Progenitor cell of endocrine pancreas (in vitro differentiated cells): ENCODE measurements at regions not wholly inside any gene's neighbourhood (a gene's known extent, or its start where the extent isn't known, plus 50 kb on each side); places are given as distances from the start of the nearest gene placed in this dataset.
"Not testable (repeated sequence)": the region's sequence is repeated elsewhere in the genome, so short reads cannot be mapped to it uniquely, and the experiment has no call there.

Experiments used
- DNase-seq: peaks from one replicate; pipeline ENCODE4 v3.0.0; 2021; ENCODE audit warnings: low spot score; ENCODE audit not compliant: unreplicated experiment
- H3K27ac Mint-ChIP-seq: 2 replicates; pipeline ENCODE4 v1.8.0; 2021; ENCODE audit warnings: mild to moderate bottlenecking, moderate library complexity, mixed read lengths
- H3K27me3 Mint-ChIP-seq: 2 replicates; pipeline ENCODE4 v1.8.0; 2021; ENCODE audit warnings: mixed read lengths
- H3K36me3 Mint-ChIP-seq: 2 replicates; pipeline ENCODE4 v1.8.0; 2022; ENCODE audit warnings: mixed read lengths; ENCODE audit not compliant: insufficient read depth
- H3K4me1 Mint-ChIP-seq: 2 replicates; pipeline ENCODE4 v1.8.0; 2021; ENCODE audit warnings: low read depth, mixed read lengths
- H3K4me3 Mint-ChIP-seq: 2 replicates; pipeline ENCODE4 v1.8.0; 2021; ENCODE audit warnings: low read depth, mild to moderate bottlenecking, moderate library complexity, mixed read lengths
- H3K9me3 Mint-ChIP-seq: 2 replicates; pipeline ENCODE4 v1.8.0; 2021; ENCODE audit warnings: low read depth, mixed read lengths
- TF ChIP-seq, protein P1 (sequence below): fragments of 200-600 bp; sonication (generic); IDR thresholded peaks from one replicate; pipeline ENCODE4 v1.5.0; 2021; ENCODE audit warnings: antibody characterized with exemption, mild to moderate bottlenecking; ENCODE audit not compliant: unreplicated experiment

DNA sequence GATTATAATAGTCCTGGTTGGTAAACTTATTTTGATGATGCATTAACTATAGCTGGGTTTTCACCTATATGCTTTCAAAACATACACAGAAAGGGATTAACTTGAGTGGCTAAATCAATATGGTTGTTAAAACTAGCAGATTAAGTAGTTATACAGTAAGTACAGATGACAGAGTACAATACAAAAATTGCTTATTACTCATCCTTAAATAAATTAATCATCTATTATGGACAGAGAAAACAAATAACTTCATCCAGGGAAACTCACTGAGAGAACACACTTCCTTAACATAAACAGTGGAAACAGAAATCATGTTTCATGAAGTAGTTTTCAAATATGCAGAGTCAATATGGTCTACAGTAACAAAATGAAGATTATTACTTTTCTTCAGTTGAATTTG is 133.4 kb downstream of the AREG start:
- peaks cover 10% of the 10 kb centered on the region for H3K4me1 Mint-ChIP-seq
- TF ChIP-seq, protein P1, sequence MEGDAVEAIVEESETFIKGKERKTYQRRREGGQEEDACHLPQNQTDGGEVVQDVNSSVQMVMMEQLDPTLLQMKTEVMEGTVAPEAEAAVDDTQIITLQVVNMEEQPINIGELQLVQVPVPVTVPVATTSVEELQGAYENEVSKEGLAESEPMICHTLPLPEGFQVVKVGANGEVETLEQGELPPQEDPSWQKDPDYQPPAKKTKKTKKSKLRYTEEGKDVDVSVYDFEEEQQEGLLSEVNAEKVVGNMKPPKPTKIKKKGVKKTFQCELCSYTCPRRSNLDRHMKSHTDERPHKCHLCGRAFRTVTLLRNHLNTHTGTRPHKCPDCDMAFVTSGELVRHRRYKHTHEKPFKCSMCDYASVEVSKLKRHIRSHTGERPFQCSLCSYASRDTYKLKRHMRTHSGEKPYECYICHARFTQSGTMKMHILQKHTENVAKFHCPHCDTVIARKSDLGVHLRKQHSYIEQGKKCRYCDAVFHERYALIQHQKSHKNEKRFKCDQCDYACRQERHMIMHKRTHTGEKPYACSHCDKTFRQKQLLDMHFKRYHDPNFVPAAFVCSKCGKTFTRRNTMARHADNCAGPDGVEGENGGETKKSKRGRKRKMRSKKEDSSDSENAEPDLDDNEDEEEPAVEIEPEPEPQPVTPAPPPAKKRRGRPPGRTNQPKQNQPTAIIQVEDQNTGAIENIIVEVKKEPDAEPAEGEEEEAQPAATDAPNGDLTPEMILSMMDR, result no peak
- no peaks in the 10 kb centered on the region for H3K9me3 Mint-ChIP-seq
- H3K27me3 Mint-ChIP-seq, result peaks cover 10% of the 10 kb centered on the region
- no peak overlapping the region for H3K4me3 Mint-ChIP-seq
- H3K36me3 Mint-ChIP-seq, result no peaks in the 10 kb centered on the region
- H3K27ac Mint-ChIP-seq, result no peak overlapping the region
- DNase-seq, result no peak

DNA sequence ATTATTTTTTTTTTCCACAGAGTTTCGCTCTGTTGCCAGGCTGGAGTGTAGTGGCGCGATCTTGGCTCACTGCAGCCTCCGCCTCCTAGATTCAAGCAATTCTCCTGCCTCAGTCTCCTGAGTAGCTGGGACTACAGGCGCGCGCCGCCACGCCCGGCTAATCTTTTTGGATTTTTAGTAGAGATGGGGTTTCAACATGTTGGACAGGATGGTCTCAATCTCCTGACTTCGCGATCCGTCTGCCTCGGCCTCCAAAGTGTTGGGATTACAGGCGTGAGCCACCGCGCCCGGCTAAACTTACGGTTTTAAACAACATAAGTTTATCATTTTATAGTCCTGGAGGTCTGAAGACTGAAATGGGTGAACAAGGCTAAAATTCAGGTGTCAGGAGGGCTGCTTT is 133.9 kb downstream of the AREG start:
- H3K4me3 Mint-ChIP-seq, H3K27ac Mint-ChIP-seq, H3K36me3 Mint-ChIP-seq, H3K4me1 Mint-ChIP-seq, H3K9me3 Mint-ChIP-seq, H3K27me3 Mint-ChIP-seq, DNase-seq: not testable (repeated sequence)

DNA sequence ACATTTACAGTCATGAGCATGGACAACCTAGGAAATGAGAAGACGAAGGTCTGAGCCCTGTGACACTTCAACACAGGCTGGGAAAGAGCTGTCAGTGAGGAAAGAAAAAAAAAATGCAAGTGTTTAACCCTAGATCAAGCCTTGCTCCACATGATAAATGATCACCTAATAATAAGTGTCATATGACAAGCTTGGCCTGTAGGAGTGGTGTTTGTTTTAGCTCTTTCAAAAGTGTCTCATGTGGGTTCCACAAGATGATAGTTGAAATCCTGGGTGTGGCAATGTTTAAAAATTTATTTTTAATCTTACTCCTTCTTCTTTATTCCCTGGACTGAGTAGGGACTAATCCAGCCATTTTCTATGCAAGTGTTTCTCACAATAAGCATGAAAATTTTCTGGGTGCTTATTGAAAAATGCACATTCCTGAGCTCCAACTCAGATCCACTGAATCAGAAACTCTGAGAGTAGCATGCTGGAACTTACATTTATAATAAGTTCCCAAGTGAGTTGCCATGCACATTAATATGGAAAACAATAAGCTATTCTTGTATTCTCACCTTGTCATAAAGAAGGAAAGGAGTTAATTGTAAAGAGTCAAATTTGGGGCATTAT is 138.3 kb downstream of the AREG start:
- Mint-ChIP-seq H3K27ac (no peak overlapping the region), H3K4me3 (no peak overlapping the region), H3K36me3 (no peaks in the 10 kb centered on the region), H3K27me3 (peaks cover 7% of the 10 kb centered on the region), H3K9me3 (no peaks in the 10 kb centered on the region), H3K4me1 (no peaks in the 10 kb centered on the region)
- no peak for DNase-seq
- TF ChIP-seq, protein P1, result no peak

DNA sequence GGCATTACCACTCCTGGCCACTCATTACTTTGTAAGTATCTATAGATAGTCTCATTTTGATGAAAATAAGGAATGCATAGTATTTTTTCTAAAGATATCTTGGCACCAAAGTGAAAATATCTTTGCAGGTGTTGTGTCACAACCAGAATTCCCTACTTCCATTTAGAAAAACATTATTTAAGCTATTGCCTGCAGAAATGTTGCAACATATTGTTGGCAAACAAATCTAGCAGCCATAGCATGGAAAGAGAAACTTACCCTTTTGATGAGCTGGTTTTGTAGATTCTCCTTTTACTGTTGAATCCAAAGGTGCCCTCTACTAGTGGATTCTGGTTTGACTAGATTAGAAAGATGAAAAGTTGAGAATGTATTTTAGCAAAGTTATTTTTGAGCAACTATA is 138.8 kb downstream of the AREG start:
- Mint-ChIP-seq H3K4me1 (no peaks in the 10 kb centered on the region), H3K9me3 (no peaks in the 10 kb centered on the region), H3K27me3 (peaks cover 7% of the 10 kb centered on the region), H3K27ac (no peak overlapping the region), H3K36me3 (no peaks in the 10 kb centered on the region), H3K4me3 (no peak overlapping the region)
- TF ChIP-seq, protein P1, result no peak
- DNase-seq, result no peak

DNA sequence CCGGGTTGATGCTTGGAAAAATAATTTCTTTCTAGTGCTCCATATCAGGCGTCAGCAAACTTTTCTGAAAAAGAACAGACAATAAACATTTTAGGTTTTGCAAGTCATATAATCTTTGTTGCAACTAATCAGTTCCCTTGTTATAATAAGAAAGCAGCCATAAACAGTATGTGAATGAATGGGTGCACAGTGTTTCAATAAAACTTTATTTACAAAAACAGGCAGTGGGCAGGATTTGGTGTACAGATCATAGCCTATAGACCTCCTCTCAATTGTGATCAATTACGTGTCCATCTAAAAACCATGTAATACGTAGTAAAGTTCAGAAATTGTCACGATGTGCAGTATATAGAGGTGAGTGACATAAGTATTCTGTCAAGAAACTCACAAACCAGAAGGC is 143.4 kb downstream of the AREG start:
- H3K36me3 Mint-ChIP-seq, result no peaks in the 10 kb centered on the region

DNA sequence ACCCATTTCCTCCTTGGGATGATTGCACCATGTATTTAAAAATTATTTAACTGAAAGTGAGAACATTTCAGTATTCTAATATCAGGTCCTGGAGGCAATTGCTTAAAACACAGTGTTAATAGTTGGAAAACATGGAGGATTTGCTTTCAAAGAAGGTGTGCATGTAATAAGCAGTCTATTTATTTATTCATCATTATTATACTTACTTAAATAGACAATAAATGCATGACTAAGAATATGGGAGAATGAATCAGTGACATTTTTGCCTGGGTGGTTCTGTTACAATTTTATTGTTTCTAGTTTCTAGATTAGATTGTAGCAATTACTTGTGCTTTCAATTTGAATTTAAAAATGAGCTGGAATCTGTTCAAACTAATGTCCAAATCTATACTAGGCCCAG is 145.5 kb downstream of the AREG start:
- H3K27me3 Mint-ChIP-seq, result peaks cover 5% of the 10 kb centered on the region
- H3K36me3 Mint-ChIP-seq, result no peaks in the 10 kb centered on the region
- TF ChIP-seq, protein P1, result no peak
- no peak for DNase-seq
- H3K4me1 Mint-ChIP-seq, result no peaks in the 10 kb centered on the region
- H3K27ac Mint-ChIP-seq, result no peak overlapping the region
- H3K4me3 Mint-ChIP-seq, result no peak overlapping the region
- H3K9me3 Mint-ChIP-seq, result no peaks in the 10 kb centered on the region

More for the DNA sequence above, 143.4 kb downstream of the AREG start:
- H3K4me1 Mint-ChIP-seq, result no peaks in the 10 kb centered on the region
- TF ChIP-seq, protein P1, result no peak
- H3K4me3 Mint-ChIP-seq, result no peak overlapping the region
- peaks cover 5% of the 10 kb centered on the region for H3K27me3 Mint-ChIP-seq
- no peak overlapping the region for H3K27ac Mint-ChIP-seq
- no peaks in the 10 kb centered on the region for H3K9me3 Mint-ChIP-seq
- no peak for DNase-seq
